GM18951 (cell line): ENCODE measurements at regions not wholly inside any gene's neighbourhood (a gene's known extent, or its start where the extent isn't known, plus 50 kb on each side); places are given as distances from the start of the nearest gene placed in this dataset.

Experiments
- POLR2A ChIP-seq: IDR thresholded peaks from 4 replicates; pipeline ENCODE4 v1.6.1; 2011; ENCODE audit warnings: mild to moderate bottlenecking; ENCODE audit not compliant: insufficient read length, insufficient read depth; ENCODE audit errors: extremely low read depth
- in situ Hi-C: fragments of 300-500 bp; cut with MboI; formaldehyde crosslinking; loops from one replicate; pipeline ENCODE4 v1.12.0; 2022; ENCODE audit warnings: low sequenced_read_pairs, mixed read lengths, inconsistent platforms; ENCODE audit not compliant: unreplicated experiment

GRCh38 chr10:24118246-24118645, 90.7 kb upstream of the KIAA1217 start:
- in situ Hi-C loops: no loop called here
- TF ChIP-seq POLR2A: no peak

- TF ChIP-seq POLR2A: no peak
- in situ Hi-C loops: no loop called here
These were observed 89.0 kb upstream of the KIAA1217 start for GRCh38 chr10:24119896-24120295.

GRCh38 chr10:24120646-24121045, 88.3 kb upstream of the KIAA1217 start:
- TF ChIP-seq POLR2A: no peak
- in situ Hi-C loops: no loop called here

- no peak for TF ChIP-seq POLR2A
- in situ Hi-C loops: no loop called here
These were observed 81.4 kb upstream of the KIAA1217 start for GRCh38 chr10:24127516-24127915.

- in situ Hi-C loops: no loop called here
These were observed 80.7 kb upstream of the KIAA1217 start for GRCh38 chr10:24128066-24128730.

GRCh38 chr10:24132741-24133140, 76.2 kb upstream of the KIAA1217 start:
- in situ Hi-C loops: no loop called here
- no peak for TF ChIP-seq POLR2A

More at GRCh38 chr10:24128066-24128730, 80.7 kb upstream of the KIAA1217 start:
- TF ChIP-seq POLR2A: no peak

GRCh38 chr10:24133835-24134234, 75.1 kb upstream of the KIAA1217 start:
- in situ Hi-C loops: no loop called here
- no peak for TF ChIP-seq POLR2A

GRCh38 chr10:24136070-24136469, 72.9 kb upstream of the KIAA1217 start:
- in situ Hi-C loops: no loop called here
- TF ChIP-seq POLR2A: no peak

GRCh38 chr10:24147321-24147720, 61.6 kb upstream of the KIAA1217 start:
- in situ Hi-C loops: no loop called here
- no peak for TF ChIP-seq POLR2A

- in situ Hi-C loops: no loop called here
- no peak for TF ChIP-seq POLR2A
These were observed 59.3 kb upstream of the KIAA1217 start for GRCh38 chr10:24149640-24150039.

GRCh38 chr10:24150853-24151252, 58.1 kb upstream of the KIAA1217 start:
- in situ Hi-C loops: no loop called here
- TF ChIP-seq POLR2A: no peak

GRCh38 chr10:24152270-24152669, 56.7 kb upstream of the KIAA1217 start:
- TF ChIP-seq POLR2A: no peak
- in situ Hi-C loops: no loop called here

- in situ Hi-C loops: no loop called here
- TF ChIP-seq POLR2A: no peak
These were observed 55.9 kb upstream of the KIAA1217 start for GRCh38 chr10:24153031-24153430.

- in situ Hi-C loops: no loop called here
- TF ChIP-seq POLR2A: no peak
These were observed 55.4 kb upstream of the KIAA1217 start for GRCh38 chr10:24153537-24153936.

- in situ Hi-C loops: no loop called here
- no peak for TF ChIP-seq POLR2A
These were observed 52.3 kb upstream of the KIAA1217 start for GRCh38 chr10:24156686-24157085.
